Stimulated activated CD8-positive, alpha-beta memory T cell treated with anti-CD3 and anti-CD28 coated beads, Interleukin-15, amount 100 ng/mL, for 4 hours (primary cell): ENCODE measurements at regions not wholly inside any gene's neighbourhood (a gene's known extent, or its start where the extent isn't known, plus 50 kb on each side); places are given as distances from the start of the nearest gene placed in this dataset.

Experiments used
- DNase-seq, 2 donors: peaks; one replicate each; pipeline ENCODE4 v3.0.0-alpha.2; 2020; ENCODE audit warnings: low read depth in 2 of 2

DNA sequence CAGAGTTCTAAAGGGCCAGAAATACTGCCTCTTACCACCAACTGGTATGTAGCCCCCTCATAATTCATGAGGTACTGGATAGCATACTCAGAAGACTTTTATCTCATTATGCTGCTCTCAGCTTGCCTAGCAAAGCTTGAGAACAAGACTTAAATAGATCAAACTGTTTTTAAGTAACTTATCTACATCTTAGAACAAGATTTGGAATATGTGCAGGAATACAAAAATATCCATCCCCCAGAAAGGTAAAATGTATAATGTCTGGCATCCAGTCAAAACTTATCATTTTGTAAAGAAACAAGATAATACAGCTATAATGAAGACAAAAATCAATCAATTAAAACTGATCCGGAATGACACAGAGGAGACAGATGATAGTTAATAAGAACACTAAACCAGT lies 400.4 kb upstream of the TGFBR2 start:
- DNase-seq: no peak

DNA sequence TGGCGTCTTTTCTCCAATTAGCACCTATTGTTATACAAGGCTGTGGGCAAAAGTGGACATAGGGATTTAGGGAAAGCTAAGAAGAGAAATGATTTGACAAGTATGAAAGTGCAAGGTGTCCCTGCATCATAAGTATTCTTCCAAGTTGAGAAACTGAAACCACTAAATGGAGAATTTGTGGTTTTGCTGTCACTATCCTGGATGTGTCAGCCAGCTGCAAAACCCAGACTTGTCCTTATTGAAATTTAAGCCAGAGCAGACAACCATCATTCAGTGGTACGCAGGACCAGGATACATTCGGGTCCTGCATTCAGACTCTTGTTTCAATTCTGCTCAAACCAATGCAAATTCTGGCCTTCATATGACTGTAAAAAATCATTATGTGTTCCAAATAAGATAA lies 384.8 kb upstream of the TGFBR2 start:
- DNase-seq: no peak

DNA sequence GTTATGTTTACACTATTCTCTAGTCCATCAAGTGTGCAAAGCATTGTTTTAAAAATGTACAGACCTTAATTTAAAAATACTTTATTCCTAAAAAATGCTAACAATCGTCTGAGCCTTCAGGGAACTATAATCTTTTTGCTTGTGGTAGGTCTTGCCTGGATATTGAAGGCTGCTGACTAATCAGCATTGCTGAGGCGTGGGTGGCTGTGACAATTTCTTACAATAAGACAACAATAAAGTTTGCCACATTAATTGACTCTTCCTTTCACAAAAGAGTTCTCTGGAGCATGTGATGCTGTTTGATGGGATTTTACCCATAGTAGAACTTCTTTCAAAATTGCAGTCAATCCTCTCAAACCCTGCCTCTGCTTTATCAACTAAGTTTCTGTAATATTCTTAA lies 384.0 kb upstream of the TGFBR2 start:
- DNase-seq: no peak

DNA sequence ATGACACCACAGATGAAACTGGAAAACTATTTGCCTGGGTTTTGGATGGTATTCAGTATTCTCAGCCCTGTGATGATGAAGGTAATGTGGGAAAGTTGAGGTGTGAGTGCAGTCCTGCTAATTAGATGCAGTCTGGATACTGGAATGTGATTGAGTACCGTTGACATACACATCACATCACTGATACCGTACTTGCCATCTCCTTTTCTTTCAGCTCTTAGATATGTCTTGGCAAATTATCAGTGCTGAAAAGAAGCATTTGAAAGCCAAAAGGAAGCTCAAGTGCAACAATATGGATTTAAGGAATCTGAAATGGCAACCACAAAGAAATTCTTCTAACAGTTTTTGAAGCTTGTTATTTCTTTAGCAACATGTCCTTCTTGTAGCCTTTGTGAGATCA lies 381.4 kb upstream of the TGFBR2 start:
- DNase-seq: no peak

GRCh38 chr3:30226601-30227151 lies 379.7 kb upstream of the TGFBR2 start:
- no peak for DNase-seq

DNA sequence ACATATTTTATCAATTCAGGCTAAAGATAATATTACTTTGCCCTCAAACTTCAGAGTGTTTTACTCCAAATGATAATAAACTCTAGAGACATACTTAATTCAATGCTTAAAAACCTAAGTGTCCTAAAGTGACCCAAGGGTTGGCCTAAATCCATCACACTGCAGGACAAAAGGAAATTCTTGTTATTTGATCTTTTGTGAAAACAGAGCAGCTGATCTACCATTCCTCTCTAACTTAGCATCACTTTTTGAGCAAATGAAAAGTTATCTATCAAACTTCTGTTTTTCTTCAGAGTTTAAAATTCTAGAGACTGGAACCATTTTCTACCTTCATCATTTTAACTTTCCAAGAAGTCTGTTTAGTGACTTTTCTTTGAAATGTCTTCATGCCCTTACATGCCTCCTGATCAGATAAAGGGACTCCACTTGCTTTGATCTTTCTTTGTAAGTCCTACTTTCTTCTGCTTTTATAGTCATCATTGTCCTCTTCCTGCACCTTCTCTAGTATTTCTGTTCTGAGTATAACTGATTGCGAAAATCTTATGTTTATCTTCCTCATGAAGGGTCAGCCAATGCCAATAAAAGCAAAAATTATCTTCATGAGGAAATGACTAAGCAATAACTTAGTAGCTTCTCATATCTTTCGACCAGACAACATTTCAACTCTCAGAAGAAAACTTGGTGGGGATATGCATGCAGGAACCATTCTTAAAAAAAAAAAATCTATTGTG lies 378.7 kb upstream of the TGFBR2 start:
- DNase-seq: no peak

DNA sequence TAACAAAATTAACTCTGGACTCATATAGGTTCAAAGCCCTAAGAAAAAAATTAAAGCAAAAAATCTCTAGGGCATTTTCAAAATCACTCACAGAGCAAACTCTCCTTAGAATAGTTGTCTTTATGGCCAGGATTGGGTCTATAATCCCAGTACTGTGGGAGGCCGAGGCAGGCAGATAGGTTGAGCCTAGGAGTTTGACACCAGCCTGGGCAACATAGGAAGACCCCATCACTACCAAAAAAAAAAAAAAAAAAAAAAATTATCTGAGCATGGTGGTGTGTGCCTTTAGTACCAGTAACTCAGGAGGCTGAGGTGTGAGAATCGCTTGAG lies 378.1 kb upstream of the TGFBR2 start:
- no peak for DNase-seq

- no peak for DNase-seq
Measured at GRCh38 chr3:30231277-30232141, 374.9 kb upstream of the TGFBR2 start.

DNA sequence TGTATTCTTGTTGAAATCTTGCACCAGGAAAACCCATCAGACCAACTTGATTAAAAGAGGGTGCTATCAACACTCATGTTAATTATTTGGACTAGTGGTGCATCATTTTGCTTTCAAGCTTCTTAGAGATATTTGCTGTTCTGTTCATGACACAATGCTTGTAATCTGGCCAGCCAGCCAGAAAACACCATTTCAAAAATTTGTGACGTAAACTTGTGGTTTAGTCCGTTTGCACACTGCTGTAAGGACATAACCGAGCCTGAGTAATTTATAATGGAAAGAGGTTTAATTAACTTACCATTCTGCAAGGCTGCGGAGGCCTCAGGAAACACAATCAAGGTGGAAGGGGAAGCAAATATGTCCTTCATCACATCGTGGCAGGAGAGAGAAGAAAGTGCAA lies 374.3 kb upstream of the TGFBR2 start:
- DNase-seq: no peak

- DNase-seq: no peak
Measured at GRCh38 chr3:30233913-30234646, 372.3 kb upstream of the TGFBR2 start.

GRCh38 chr3:30236011-30236410 lies 370.4 kb upstream of the TGFBR2 start:
- no peak for DNase-seq

GRCh38 chr3:30241721-30242120 lies 364.7 kb upstream of the TGFBR2 start:
- no peak for DNase-seq

DNA sequence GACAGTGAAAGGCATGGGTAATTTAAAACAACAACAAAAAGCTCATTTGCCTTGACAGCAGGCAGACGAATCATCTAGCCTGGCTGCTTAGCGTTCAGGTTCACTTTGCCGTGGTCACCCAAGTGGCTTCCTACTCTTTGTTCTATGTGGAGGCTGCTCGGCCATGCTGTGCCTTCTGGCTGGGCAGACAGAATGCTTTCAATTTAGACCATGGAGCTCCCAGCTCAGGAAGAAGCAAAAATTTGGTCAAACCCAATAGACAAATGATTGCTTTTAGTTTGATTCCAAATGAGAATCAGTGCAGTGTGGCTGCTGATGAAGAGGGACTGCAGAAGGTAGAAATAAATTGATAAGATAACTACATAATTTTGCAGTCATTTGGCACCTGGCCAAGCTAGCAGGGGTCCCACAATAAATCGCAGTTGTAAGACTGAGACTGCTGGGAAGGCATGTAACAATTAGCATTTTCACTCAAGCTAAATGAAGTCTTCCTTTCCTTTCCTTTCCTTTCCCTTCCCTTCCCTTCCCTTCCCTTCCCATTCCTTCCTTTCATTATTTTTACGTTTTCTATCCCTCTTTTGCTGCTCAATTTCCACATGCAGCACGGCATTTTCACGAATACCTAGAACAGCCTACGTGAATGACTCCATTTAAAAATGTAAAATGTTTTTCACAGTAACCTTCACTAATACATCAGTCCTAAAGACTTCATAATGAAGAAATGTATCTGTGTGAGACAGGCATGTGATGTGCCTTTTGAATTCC lies 360.4 kb upstream of the TGFBR2 start:
- DNase-seq: no peak

DNA sequence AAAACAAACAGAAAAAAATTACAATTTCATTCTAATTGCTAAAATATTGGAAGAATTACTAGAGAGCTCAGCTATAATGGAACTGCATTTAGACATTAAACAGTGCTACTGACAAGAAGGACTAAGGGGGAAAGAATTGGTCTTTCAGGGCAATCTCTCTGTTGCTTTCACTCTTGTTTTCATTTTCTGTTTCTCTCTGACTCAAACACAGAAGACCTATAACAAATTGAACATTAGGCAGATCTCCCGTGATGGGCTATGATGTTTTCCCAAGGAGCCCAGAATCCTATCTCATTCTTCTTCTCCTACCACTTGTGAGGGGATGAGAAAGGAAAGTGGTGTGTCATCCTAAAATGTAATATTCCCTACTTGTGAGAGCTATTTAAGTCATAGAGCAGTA lies 358.0 kb upstream of the TGFBR2 start:
- no peak for DNase-seq

DNA sequence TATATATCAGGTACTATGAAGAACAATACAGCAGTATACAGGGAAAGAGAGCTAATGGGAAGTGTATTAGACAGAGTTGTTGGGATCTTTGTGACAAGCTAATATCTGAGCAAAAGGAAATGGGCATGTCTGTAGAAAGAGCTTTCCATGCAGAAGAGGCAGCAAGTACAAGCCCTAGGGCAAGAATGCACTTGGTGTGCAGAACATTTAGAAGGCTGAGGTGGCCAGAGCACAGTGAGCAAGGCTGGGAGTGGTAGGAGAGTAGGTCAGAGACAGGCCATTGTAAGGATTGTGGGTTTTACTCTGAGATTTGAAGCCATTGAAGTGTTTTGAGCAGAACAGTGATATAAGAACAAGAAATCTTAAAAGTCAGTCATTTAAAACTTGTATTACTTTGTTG lies 353.9 kb upstream of the TGFBR2 start:
- DNase-seq: no peak

- no peak for DNase-seq
Measured at GRCh38 chr3:30253832-30254231, 352.6 kb upstream of the TGFBR2 start.

- no peak for DNase-seq
Measured at GRCh38 chr3:30256474-30256873, 349.9 kb upstream of the TGFBR2 start.

DNA sequence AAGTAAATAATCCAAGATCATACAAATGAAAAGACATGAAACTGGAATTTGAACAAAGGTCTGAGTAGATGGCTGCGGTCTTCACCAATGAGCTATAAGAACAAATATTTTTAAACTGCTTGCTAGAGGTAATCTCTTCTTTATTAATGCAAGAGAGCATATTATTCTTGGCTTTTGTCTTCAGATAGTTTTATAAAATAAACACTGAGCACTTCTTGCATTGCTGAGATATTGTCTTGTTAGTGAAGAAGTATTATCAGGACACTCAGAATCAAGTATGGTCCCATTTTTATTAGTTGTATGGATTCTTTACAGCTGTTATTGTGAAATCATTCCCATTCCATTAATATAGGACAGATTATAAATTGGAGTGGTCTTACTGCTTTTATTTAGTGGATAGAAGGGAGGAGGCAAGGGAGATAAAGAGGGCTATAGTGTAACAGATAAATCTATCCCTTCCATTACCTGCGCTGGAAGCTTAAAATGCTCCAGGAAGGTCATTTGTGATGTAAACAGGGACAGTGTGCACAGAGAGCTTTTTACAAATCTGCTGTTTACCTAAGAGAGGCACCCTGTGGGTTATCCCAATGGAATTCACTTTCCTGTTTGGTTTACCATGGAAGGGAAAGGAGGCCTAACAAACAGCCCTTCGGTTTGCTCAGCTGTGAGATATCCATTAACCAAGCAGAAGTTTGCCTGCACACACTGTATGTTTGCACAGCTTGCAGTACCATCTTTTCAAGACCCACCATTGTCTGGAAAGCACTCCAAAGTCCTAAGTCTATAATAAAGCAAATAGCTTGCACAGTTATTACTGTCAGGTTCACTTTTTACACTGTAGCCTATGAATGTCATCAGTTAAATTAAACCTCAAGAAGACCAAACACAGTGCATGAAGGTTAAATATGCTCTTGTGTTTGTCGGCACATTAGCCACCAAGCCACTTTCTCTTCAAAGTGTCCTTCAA lies 347.7 kb upstream of the TGFBR2 start:
- DNase-seq: no peak

- DNase-seq: no peak
Measured at GRCh38 chr3:30259730-30260129, 346.7 kb upstream of the TGFBR2 start.

DNA sequence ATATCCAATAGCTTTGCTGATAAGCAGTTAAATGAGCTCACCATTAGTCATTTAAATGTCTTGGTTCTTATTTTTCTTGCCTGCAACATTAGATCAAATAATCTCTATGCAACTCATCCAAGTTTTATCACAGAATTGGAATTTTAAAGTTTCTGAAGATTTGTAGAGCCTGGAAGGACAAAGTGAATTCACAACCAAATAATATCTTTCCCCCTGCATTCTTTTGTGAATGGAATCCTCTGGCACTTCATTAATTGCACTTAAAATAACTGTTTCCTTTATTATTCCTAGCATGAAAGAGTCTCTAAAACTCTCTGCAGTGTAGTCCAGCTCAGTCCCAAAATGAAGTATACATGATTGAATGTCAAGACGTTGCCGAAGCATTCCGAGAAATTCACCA lies 345.6 kb upstream of the TGFBR2 start:
- no peak for DNase-seq
